ENCODE measurements at regions not wholly inside any gene's neighbourhood (a gene's known extent, or its start where the extent isn't known, plus 50 kb on each side); places are given as distances from the start of the nearest gene placed in this dataset.

GRCh38 chr10:71143170-71143569, 69.2 kb upstream of the UNC5B start:
- DNase-seq (no peak), FAIRE-seq (no peak)
- WGBS, 3 donors = 76 to 80% (median 79%) methylated on average over 5 of the region's 5 CpGs
- H3K9me3 ChIP-seq (ENCODE audit: control insufficient read depth in 2 of 2, insufficient read depth in 1 of 2, low read depth in 1 of 2, low read length in 1 of 2) = no peaks in the 10 kb centered on the region
- no peak overlapping the region for H3K4me3 ChIP-seq (ENCODE audit: low read depth in 1 of 3, low read length in 3 of 3)
- no peaks in the 10 kb centered on the region for H3K4me1 ChIP-seq (ENCODE audit: control insufficient read depth in 3 of 3, insufficient read depth in 2 of 3, low read depth in 1 of 3, low read length in 2 of 3)
- H3K36me3 ChIP-seq (ENCODE audit: control insufficient read depth in 3 of 3, insufficient read depth in 2 of 3, low read depth in 1 of 3, low read length in 3 of 3) = no peaks in the 10 kb centered on the region
- H3K27me3 ChIP-seq (ENCODE audit: control insufficient read depth in 3 of 3, insufficient read depth in 3 of 3, low read length in 3 of 3) = peaks cover 0 to 6% (median 0%) of the 10 kb centered on the region in 3 donors
- no peak overlapping the region for H3K27ac ChIP-seq (ENCODE audit: low read depth in 1 of 3, low read length in 2 of 3)

GRCh38 chr10:71143610-71144009, 68.8 kb upstream of the UNC5B start:
- H3K9me3 ChIP-seq (ENCODE audit: control insufficient read depth in 2 of 2, insufficient read depth in 1 of 2, low read depth in 1 of 2, low read length in 1 of 2) = no peaks in the 10 kb centered on the region
- H3K27ac ChIP-seq (ENCODE audit: low read depth in 1 of 3, low read length in 2 of 3) = no peak overlapping the region
- WGBS, 3 donors = 90 to 93% (median 92%) methylated on average over 4 of the region's 4 CpGs
- FAIRE-seq (no peak), DNase-seq (no peak)
- H3K4me1 ChIP-seq (ENCODE audit: control insufficient read depth in 3 of 3, insufficient read depth in 2 of 3, low read depth in 1 of 3, low read length in 2 of 3) = no peaks in the 10 kb centered on the region
- H3K4me3 ChIP-seq (ENCODE audit: low read depth in 1 of 3, low read length in 3 of 3) = no peak overlapping the region
- peaks cover 0 to 6% (median 0%) of the 10 kb centered on the region in 3 donors for H3K27me3 ChIP-seq (ENCODE audit: control insufficient read depth in 3 of 3, insufficient read depth in 3 of 3, low read length in 3 of 3)
- H3K36me3 ChIP-seq (ENCODE audit: control insufficient read depth in 3 of 3, insufficient read depth in 2 of 3, low read depth in 1 of 3, low read length in 3 of 3) = no peaks in the 10 kb centered on the region

GRCh38 chr10:71144824-71145223, 67.5 kb upstream of the UNC5B start:
- DNase-seq (no peak), FAIRE-seq (no peak)
- no peak overlapping the region for H3K27ac ChIP-seq (ENCODE audit: low read depth in 1 of 3, low read length in 2 of 3)
- WGBS, 3 donors = 75 to 91% (median 84%) methylated on average over 4 of the region's 4 CpGs
- no peaks in the 10 kb centered on the region for H3K9me3 ChIP-seq (ENCODE audit: control insufficient read depth in 2 of 2, insufficient read depth in 1 of 2, low read depth in 1 of 2, low read length in 1 of 2)
- no peaks in the 10 kb centered on the region for H3K36me3 ChIP-seq (ENCODE audit: control insufficient read depth in 3 of 3, insufficient read depth in 2 of 3, low read depth in 1 of 3, low read length in 3 of 3)
- no peaks in the 10 kb centered on the region for H3K4me1 ChIP-seq (ENCODE audit: control insufficient read depth in 3 of 3, insufficient read depth in 2 of 3, low read depth in 1 of 3, low read length in 2 of 3)
- H3K4me3 ChIP-seq (ENCODE audit: low read depth in 1 of 3, low read length in 3 of 3) = no peak overlapping the region
- H3K27me3 ChIP-seq (ENCODE audit: control insufficient read depth in 3 of 3, insufficient read depth in 3 of 3, low read length in 3 of 3) = peaks cover 0 to 2% (median 0%) of the 10 kb centered on the region in 3 donors

- FAIRE-seq (no peak), DNase-seq (no peak)
- Histone ChIP-seq H3K4me3 (ENCODE audit: low read depth in 1 of 3, low read length in 3 of 3) (no peak overlapping the region), H3K27ac (ENCODE audit: low read depth in 1 of 3, low read length in 2 of 3) (no peak overlapping the region), H3K27me3 (ENCODE audit: control insufficient read depth in 3 of 3, insufficient read depth in 3 of 3, low read length in 3 of 3) (peaks cover 0 to 2% (median 0%) of the 10 kb centered on the region in 3 donors), H3K9me3 (ENCODE audit: control insufficient read depth in 2 of 2, insufficient read depth in 1 of 2, low read depth in 1 of 2, low read length in 1 of 2) (no peaks in the 10 kb centered on the region), H3K36me3 (ENCODE audit: control insufficient read depth in 3 of 3, insufficient read depth in 2 of 3, low read depth in 1 of 3, low read length in 3 of 3) (no peaks in the 10 kb centered on the region), H3K4me1 (ENCODE audit: control insufficient read depth in 3 of 3, insufficient read depth in 2 of 3, low read depth in 1 of 3, low read length in 2 of 3) (no peaks in the 10 kb centered on the region)
- WGBS, 3 donors = 84 to 92% (median 86%) methylated on average over 3 of the region's 3 CpGs
Measured at GRCh38 chr10:71145352-71145945, 66.9 kb upstream of the UNC5B start.

- Histone ChIP-seq H3K36me3 (ENCODE audit: control insufficient read depth in 3 of 3, insufficient read depth in 2 of 3, low read depth in 1 of 3, low read length in 3 of 3) (no peaks in the 10 kb centered on the region), H3K4me1 (ENCODE audit: control insufficient read depth in 3 of 3, insufficient read depth in 2 of 3, low read depth in 1 of 3, low read length in 2 of 3) (no peaks in the 10 kb centered on the region), H3K9me3 (ENCODE audit: control insufficient read depth in 2 of 2, insufficient read depth in 1 of 2, low read depth in 1 of 2, low read length in 1 of 2) (no peaks in the 10 kb centered on the region), H3K27me3 (ENCODE audit: control insufficient read depth in 3 of 3, insufficient read depth in 3 of 3, low read length in 3 of 3) (no peaks in the 10 kb centered on the region), H3K4me3 (ENCODE audit: low read depth in 1 of 3, low read length in 3 of 3) (no peak overlapping the region), H3K27ac (ENCODE audit: low read depth in 1 of 3, low read length in 2 of 3) (no peak overlapping the region)
- 65 to 82% (median 78%) methylated on average over 2 of the region's 2 CpGs for WGBS, 3 donors
- DNase-seq (no peak), FAIRE-seq (no peak)
Measured at GRCh38 chr10:71150796-71151195, 61.6 kb upstream of the UNC5B start.

- no peak for DNase-seq
- 68 to 76% (median 75%) methylated on average over 2 of the region's 2 CpGs for WGBS, 3 donors
- Histone ChIP-seq H3K27ac (ENCODE audit: low read depth in 1 of 3, low read length in 2 of 3) (no peak overlapping the region), H3K36me3 (ENCODE audit: control insufficient read depth in 3 of 3, insufficient read depth in 2 of 3, low read depth in 1 of 3, low read length in 3 of 3) (no peaks in the 10 kb centered on the region), H3K27me3 (ENCODE audit: control insufficient read depth in 3 of 3, insufficient read depth in 3 of 3, low read length in 3 of 3) (no peaks in the 10 kb centered on the region), H3K9me3 (ENCODE audit: control insufficient read depth in 2 of 2, insufficient read depth in 1 of 2, low read depth in 1 of 2, low read length in 1 of 2) (no peaks in the 10 kb centered on the region), H3K4me3 (ENCODE audit: low read depth in 1 of 3, low read length in 3 of 3) (no peak overlapping the region), H3K4me1 (ENCODE audit: control insufficient read depth in 3 of 3, insufficient read depth in 2 of 3, low read depth in 1 of 3, low read length in 2 of 3) (no peaks in the 10 kb centered on the region)
- no peak for FAIRE-seq
Measured at GRCh38 chr10:71152043-71152442, 60.3 kb upstream of the UNC5B start.

GRCh38 chr10:71156436-71156835, 55.9 kb upstream of the UNC5B start:
- no peak for FAIRE-seq
- Histone ChIP-seq H3K27ac (ENCODE audit: low read depth in 1 of 3, low read length in 2 of 3) (no peak overlapping the region), H3K36me3 (ENCODE audit: control insufficient read depth in 3 of 3, insufficient read depth in 2 of 3, low read depth in 1 of 3, low read length in 3 of 3) (no peaks in the 10 kb centered on the region), H3K27me3 (ENCODE audit: control insufficient read depth in 3 of 3, insufficient read depth in 3 of 3, low read length in 3 of 3) (no peaks in the 10 kb centered on the region), H3K4me1 (ENCODE audit: control insufficient read depth in 3 of 3, insufficient read depth in 2 of 3, low read depth in 1 of 3, low read length in 2 of 3) (no peaks in the 10 kb centered on the region), H3K9me3 (ENCODE audit: control insufficient read depth in 2 of 2, insufficient read depth in 1 of 2, low read depth in 1 of 2, low read length in 1 of 2) (no peaks in the 10 kb centered on the region), H3K4me3 (ENCODE audit: low read depth in 1 of 3, low read length in 3 of 3) (no peak overlapping the region)
- no peak for DNase-seq
- WGBS, 3 donors = 59 to 67% (median 63%) methylated on average over 2 of the region's 2 CpGs

GRCh38 chr10:71157435-71157834, 54.9 kb upstream of the UNC5B start:
- Histone ChIP-seq H3K4me1 (ENCODE audit: control insufficient read depth in 3 of 3, insufficient read depth in 2 of 3, low read depth in 1 of 3, low read length in 2 of 3) (no peaks in the 10 kb centered on the region), H3K36me3 (ENCODE audit: control insufficient read depth in 3 of 3, insufficient read depth in 2 of 3, low read depth in 1 of 3, low read length in 3 of 3) (no peaks in the 10 kb centered on the region), H3K27ac (ENCODE audit: low read depth in 1 of 3, low read length in 2 of 3) (no peak overlapping the region), H3K27me3 (ENCODE audit: control insufficient read depth in 3 of 3, insufficient read depth in 3 of 3, low read length in 3 of 3) (no peaks in the 10 kb centered on the region), H3K9me3 (ENCODE audit: control insufficient read depth in 2 of 2, insufficient read depth in 1 of 2, low read depth in 1 of 2, low read length in 1 of 2) (no peaks in the 10 kb centered on the region), H3K4me3 (ENCODE audit: low read depth in 1 of 3, low read length in 3 of 3) (no peak overlapping the region)
- FAIRE-seq (no peak), DNase-seq (no peak)
- 79 to 95% (median 86%) methylated on average over 1 of the region's 1 CpG for WGBS, 3 donors

- no peaks in the 10 kb centered on the region for H3K4me1 ChIP-seq (ENCODE audit: control insufficient read depth in 3 of 3, insufficient read depth in 2 of 3, low read depth in 1 of 3, low read length in 2 of 3)
- no peaks in the 10 kb centered on the region for H3K36me3 ChIP-seq (ENCODE audit: control insufficient read depth in 3 of 3, insufficient read depth in 2 of 3, low read depth in 1 of 3, low read length in 3 of 3)
- H3K4me3 ChIP-seq (ENCODE audit: low read depth in 1 of 3, low read length in 3 of 3) = no peak overlapping the region
- no peak overlapping the region for H3K27ac ChIP-seq (ENCODE audit: low read depth in 1 of 3, low read length in 2 of 3)
- H3K9me3 ChIP-seq (ENCODE audit: control insufficient read depth in 2 of 2, insufficient read depth in 1 of 2, low read depth in 1 of 2, low read length in 1 of 2) = no peaks in the 10 kb centered on the region
- no peaks in the 10 kb centered on the region for H3K27me3 ChIP-seq (ENCODE audit: control insufficient read depth in 3 of 3, insufficient read depth in 3 of 3, low read length in 3 of 3)
- DNase-seq (no peak), FAIRE-seq (no peak)
Measured at GRCh38 chr10:71158251-71158650, 54.1 kb upstream of the UNC5B start.
